Endothelial cell (in vitro differentiated cells): ENCODE measurements at regions not wholly inside any gene's neighbourhood (a gene's known extent, or its start where the extent isn't known, plus 50 kb on each side); places are given as distances from the start of the nearest gene placed in this dataset.

Source experiments
- DNase-seq: peaks from one replicate; pipeline ENCODE4 v3.0.0; 2021; ENCODE audit warnings: low spot score
- H3K27ac Mint-ChIP-seq: one replicate; pipeline ENCODE4 v1.8.0; 2021; ENCODE audit warnings: mixed read lengths, inconsistent platforms; ENCODE audit not compliant: unreplicated experiment
- H3K27me3 Mint-ChIP-seq: one replicate; pipeline ENCODE4 v1.8.0; 2021; ENCODE audit warnings: mild to moderate bottlenecking, moderate library complexity, mixed read lengths, inconsistent platforms; ENCODE audit not compliant: unreplicated experiment
- H3K36me3 Mint-ChIP-seq: one replicate; pipeline ENCODE4 v1.8.0; 2021; ENCODE audit warnings: mild to moderate bottlenecking, low read depth, mixed read lengths, inconsistent platforms; ENCODE audit not compliant: unreplicated experiment
- H3K4me1 Mint-ChIP-seq: one replicate; pipeline ENCODE4 v1.8.0; 2021; ENCODE audit warnings: mild to moderate bottlenecking, mixed read lengths, inconsistent platforms; ENCODE audit not compliant: unreplicated experiment
- H3K4me3 Mint-ChIP-seq: one replicate; pipeline ENCODE4 v1.8.0; 2021; ENCODE audit warnings: mild to moderate bottlenecking, mixed read lengths, inconsistent platforms; ENCODE audit not compliant: unreplicated experiment
- H3K9me3 Mint-ChIP-seq: one replicate; pipeline ENCODE4 v1.8.0; 2021; ENCODE audit warnings: mixed read lengths, inconsistent platforms; ENCODE audit not compliant: unreplicated experiment
- CTCF ChIP-seq: fragments of 200-600 bp; sonication (generic); IDR thresholded peaks from one replicate; pipeline ENCODE4 v1.5.0; 2021; ENCODE audit warnings: antibody characterized with exemption; ENCODE audit not compliant: unreplicated experiment

DNA sequence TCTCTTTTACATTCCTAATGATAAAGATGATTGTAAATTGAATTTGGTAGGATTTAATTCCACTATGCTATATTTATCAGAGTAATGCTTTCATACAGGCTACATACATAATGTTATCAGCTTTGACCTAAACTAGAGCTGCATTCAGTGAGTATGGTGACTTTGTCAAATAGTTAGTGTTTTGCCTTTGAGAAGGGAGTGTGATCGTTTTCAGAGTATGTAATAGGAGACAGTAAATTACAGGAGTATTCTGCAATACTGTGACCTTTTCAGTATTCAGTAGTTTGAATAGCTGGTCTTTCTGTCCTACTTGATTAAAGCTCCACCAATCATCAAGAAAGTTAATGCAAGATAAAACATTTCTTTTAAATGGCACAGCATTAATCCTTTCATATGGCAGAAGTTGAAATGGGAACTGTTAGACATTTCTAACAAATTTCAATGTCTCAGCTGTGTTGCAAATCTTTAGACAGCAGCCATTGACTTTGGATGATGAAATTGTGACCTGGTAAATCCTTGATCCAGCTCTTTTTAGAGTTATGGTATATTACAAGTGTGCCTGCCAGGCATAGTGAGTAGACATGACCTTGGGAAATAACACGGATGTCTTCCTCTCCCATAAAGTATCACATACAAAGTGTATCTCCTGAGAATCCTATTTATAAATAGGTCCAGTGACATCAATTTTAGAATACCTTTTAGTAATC, 455.3 kb downstream of the KCTD8 start:
- no peak overlapping the region for H3K27ac Mint-ChIP-seq
- no peak for DNase-seq
- no peaks in the 10 kb centered on the region for H3K36me3 Mint-ChIP-seq
- no peaks in the 10 kb centered on the region for H3K27me3 Mint-ChIP-seq
- no peaks in the 10 kb centered on the region for H3K9me3 Mint-ChIP-seq
- no peaks in the 10 kb centered on the region for H3K4me1 Mint-ChIP-seq
- H3K4me3 Mint-ChIP-seq: no peak overlapping the region
- no peak for TF ChIP-seq CTCF

GRCh38 chr4:43999669-44000068, 448.9 kb downstream of the KCTD8 start:
- Mint-ChIP-seq H3K9me3 (no peaks in the 10 kb centered on the region), H3K4me1 (no peaks in the 10 kb centered on the region), H3K36me3 (no peaks in the 10 kb centered on the region), H3K27me3 (no peaks in the 10 kb centered on the region), H3K4me3 (no peak overlapping the region), H3K27ac (no peak overlapping the region)
- TF ChIP-seq CTCF: no peak
- DNase-seq: no peak

- Mint-ChIP-seq H3K27ac (no peak overlapping the region), H3K4me3 (no peak overlapping the region), H3K27me3 (no peaks in the 10 kb centered on the region), H3K9me3 (no peaks in the 10 kb centered on the region), H3K4me1 (no peaks in the 10 kb centered on the region), H3K36me3 (no peaks in the 10 kb centered on the region)
- TF ChIP-seq CTCF: no peak
- no peak for DNase-seq
Observed at GRCh38 chr4:44002368-44002767, 446.2 kb downstream of the KCTD8 start.

- H3K36me3 Mint-ChIP-seq: peaks cover 10% of the 10 kb centered on the region
- no peak for DNase-seq
- TF ChIP-seq CTCF: no peak
Observed at GRCh38 chr4:44016570-44017421, 431.8 kb downstream of the KCTD8 start.

DNA sequence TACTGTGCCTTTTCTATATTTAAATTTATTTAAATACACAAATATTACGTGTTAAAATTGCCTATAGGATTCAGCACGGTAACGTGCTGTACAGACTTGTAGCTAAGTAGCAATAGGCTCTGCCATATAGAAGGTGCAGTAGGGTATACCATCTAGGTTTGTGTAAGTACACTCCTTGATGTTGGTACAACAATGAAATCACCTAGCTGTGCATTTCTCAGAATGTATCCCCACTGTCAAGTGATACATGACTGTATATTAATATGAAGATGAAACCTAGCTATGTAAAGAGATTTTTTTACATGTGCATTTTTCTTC, 431.2 kb downstream of the KCTD8 start:
- Mint-ChIP-seq H3K27ac (no peak overlapping the region), H3K36me3 (peaks cover 10% of the 10 kb centered on the region), H3K9me3 (no peaks in the 10 kb centered on the region), H3K4me3 (no peak overlapping the region), H3K4me1 (no peaks in the 10 kb centered on the region), H3K27me3 (no peaks in the 10 kb centered on the region)
- DNase-seq: no peak
- no peak for TF ChIP-seq CTCF

More at GRCh38 chr4:44016570-44017421, 431.8 kb downstream of the KCTD8 start:
- Mint-ChIP-seq H3K27ac (no peak overlapping the region), H3K27me3 (no peaks in the 10 kb centered on the region), H3K4me1 (no peaks in the 10 kb centered on the region), H3K4me3 (no peak overlapping the region), H3K9me3 (no peaks in the 10 kb centered on the region)
